HG02870 (cell line): ENCODE measurements at regions not wholly inside any gene's neighbourhood (a gene's known extent, or its start where the extent isn't known, plus 50 kb on each side); places are given as distances from the start of the nearest gene placed in this dataset.

Source experiments
- ATAC-seq: cut with Tn5 transposase; IDR thresholded peaks from one replicate; pipeline ENCODE4 v1.9.1; 2021; ENCODE audit warnings: mild to moderate bottlenecking, moderate library complexity; ENCODE audit not compliant: unreplicated experiment

DNA sequence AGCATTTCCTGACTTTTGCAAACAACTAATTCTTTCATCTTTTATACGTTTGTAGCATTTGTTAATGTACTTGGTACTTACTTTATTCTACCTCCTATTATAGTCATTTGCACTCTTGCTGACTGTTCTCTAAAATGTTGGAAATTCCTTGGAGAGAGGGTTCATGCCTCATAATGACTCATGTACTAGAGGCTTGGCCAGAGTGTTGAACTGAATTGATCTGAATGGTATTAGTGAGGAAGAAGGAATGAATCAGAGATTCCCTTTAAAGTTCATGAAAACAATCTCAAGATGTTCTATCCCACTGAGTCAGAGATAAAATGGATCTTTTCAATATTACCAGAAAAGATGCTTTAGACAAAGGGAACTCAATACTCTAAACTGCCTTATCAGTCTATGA, 383.4 kb downstream of the SEC16B start:
- ATAC-seq, result no peak

DNA sequence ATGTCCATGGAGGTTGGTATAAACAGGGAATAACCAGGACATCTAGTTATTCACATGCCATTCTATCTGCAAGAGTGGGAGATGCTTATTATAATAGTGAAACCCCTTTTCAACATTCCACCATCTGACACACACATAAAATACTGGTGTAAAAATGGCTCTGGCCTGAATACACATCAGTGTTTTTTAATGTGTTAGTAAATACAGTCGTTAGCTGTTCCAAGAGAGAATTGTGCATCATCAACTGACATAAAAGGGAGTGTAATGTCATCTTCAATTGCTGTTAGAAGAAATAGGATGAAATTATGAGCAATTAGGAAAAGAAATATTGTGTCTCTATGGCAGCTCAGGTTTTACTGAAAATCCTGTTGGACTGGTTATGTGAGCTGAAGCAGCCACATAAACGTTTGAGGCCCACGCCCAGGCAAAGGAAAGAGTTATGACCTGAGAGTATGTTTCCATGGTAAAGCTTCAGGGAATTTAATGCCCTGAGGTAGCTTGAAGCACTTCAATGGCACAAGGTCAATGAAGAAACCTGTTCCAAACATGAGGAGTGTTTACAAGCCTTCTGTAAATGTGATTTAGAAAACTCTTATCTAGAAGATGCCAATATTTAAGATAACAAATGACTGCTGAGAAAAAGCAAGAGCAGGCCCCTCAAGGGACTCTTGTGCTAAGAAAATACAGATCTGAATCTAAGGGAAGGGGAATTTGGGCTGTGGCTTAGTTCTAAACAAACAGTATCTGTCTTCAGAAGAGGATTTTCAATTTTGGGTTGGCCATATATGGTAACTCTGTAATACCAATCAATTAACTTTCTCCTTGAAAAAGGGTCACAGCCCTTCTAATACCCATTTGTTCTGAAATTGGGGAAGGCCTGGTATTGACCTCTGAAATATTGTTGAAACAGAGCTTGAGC, 384.3 kb downstream of the SEC16B start:
- no peak for ATAC-seq

DNA sequence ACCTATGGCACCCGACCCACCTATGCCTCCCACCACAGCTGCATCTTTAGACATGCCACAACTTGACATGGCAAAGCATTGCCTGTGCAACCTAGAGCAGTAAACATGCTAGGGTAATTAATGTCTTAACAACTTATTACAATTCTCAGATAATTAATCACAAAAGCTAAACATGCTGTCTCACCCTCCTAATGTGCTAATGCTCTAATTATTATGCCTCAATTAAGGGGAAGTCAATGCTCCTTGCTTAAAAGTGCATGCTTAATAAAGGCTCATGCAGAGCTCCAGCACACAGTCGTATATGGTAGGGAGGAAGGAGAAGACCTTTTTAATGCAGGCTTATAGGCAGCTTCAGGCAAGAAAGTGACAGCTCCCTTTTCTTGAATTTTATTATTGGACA, 396.0 kb downstream of the SEC16B start:
- ATAC-seq, result no peak

DNA sequence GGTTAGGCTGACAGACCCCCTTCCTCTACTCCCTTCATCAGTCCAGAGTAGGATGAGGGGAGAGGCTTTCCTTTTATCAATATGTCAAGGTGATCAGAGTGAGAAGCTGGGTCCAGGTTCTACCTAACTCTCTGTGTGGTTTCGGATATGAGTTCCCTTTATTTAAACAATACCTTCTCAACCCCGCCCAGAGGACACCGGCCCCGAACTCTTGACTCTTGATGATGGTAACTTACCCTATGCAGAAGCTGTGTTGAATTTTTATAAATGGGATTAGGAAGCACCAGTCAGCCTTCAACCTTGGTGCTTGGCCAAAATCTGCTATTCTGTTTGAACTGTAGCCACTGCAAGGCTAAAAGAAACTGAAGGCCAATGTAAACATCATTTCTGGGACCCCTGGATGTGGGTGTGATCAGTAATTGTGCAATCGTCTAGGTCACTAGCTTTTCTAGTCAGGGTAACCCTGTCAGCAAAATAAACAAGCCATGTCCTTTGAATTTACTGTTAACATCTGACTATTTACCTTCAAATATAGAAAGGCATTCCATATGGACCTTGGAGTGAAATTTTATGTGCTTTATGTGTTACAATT, 398.3 kb downstream of the SEC16B start:
- no peak for ATAC-seq

DNA sequence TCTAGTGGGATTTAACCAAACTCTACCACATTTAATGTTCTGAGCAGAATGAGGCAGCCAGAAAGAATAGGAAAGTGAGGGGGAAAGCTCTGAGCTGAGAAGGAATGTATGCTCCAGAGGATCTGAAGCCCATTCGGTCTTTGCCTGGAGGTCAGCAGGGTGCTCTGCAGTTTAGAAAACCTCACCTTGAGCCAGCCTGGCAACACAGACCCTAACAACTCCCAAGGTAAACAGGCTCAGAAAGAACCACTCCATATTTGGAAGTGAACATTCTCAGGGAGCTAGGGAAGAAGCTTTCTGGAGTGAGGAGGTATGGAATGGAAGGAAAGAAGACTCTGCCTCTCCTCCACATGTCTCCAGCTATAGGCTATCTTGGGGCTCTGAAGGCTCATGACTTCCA, 398.8 kb downstream of the SEC16B start:
- no peak for ATAC-seq

DNA sequence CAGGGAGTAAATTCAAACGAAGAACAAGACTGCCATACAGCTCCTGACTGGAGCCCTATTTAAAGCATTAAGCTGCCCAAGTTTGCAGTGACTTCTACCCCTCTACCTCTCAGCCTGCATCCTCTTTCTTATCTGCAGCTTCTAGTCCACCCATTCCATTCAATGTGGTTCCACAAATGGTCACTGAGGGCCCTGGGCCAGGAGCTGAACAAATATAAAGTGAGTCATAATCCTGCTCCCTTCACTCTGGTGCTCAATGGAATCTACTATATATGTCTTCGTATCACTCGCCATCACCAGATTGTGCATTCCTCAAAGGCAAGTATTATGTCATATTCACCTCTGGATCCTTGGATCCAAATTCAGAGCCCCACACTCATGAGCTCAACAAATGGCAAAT, 398.7 kb downstream of the BRINP2 start:
- ATAC-seq, result no peak

DNA sequence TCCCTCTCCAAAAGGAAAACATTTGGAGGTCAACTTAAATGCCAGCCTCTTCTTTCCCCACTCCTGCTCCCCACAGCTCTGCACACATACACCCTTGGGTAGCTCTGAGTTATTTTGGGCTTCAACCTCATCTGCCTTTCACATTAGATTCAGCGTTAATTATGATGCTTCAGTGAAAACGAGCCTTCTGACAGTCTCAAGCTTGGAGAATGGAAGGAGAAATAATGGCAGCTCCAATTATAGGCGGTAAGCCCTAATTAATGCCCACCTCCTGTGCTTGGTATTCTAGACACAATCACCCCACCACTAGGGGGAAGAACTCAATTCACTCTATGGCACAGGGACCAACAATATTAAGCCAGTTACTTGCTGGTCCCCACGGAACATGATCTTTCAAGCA, 397.9 kb downstream of the BRINP2 start:
- no peak for ATAC-seq

DNA sequence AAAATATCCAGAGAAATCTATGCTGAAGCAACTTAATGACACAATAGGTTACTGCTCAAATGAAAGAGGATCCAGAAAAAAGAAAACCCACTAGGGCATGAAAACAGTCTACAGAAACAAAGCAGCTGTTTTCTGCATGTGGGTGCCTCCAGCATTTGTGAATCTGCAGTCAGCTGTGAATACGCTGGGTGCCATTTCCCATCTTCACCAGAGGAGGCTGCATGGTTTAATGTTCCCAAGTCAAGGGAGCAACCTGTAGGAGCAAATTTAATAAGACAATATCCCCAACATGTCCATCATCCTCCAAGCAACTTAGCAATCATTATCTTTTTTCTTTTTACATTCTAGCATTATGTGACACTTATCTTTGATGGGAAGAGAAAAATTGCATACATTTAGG, 396.6 kb downstream of the BRINP2 start:
- no peak for ATAC-seq

DNA sequence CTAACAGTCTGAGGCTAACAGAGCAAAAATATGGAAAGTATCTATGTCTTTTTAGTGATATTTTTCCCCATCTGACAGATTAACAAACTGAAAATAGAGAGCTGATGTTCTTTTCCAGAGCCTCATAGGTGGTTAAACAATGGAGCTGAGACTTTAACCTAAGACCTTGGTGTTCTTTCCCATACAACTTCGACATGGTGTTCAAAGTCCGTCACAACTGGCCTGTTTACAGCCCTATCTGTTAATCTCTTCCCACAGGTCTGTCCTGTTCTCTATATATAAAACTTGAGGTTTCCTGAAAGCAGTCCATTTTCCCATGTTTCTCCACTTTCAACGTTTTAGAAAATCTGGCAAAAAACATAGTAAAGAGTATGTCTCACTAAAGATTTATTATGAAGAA, 395.7 kb downstream of the BRINP2 start:
- ATAC-seq, result no peak

DNA sequence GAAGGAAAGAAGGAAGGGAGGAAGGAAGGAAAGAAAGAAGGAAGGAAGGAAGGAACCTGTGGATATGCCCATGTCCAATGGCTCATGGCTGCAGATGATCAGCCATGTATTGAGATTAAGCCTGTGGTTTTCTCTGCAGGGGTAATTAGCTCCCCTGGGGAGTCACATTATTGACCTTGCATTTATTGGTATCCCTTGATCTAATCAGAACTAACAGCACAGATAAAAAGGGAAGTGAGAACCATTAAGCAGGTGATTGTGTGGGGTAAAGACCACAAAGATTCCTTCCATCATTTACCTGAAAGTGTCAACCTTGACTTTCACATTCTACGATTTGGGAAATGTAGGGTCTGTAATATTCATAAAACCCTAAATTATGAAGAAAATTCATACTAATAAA, 390.7 kb downstream of the BRINP2 start:
- peak; percentile 59 for ATAC-seq

DNA sequence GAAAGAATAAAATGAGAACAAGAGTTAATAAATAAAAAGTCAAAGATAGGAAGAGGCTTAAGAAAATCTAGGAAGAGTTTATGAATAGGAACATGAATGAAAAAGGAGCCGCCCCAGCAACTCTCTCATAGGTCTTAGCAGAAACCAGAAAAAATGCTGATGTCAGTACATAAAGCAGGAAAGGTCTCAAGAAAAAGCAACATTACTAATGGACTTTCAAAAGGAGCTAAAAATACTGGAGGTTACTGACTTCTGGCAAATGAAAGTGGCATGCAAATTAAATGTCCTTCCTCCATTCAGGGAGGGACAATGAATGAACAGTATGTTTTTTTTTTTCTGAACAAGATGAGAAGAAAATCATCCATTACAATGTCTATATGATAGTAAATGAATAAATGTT, 387.6 kb downstream of the BRINP2 start:
- ATAC-seq, result no peak

DNA sequence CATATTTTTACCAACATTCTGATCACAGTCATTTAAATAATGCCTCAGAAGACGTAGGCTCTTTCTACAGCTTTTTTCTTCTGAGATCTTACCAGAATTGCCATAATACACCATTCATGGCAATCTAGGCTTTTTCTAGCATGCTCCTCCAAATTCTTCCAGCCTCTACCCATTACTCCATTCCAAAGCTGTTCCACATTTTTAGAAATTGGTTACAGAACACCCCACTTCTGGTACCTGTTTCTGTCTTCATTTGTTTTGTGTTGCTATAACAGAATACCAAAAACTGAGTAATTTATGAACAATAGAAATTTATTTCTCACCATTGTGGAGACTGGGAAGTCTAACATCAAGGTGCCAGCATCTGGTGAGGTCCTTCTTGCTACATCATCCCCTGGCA, 385.4 kb downstream of the BRINP2 start:
- ATAC-seq, result no peak

DNA sequence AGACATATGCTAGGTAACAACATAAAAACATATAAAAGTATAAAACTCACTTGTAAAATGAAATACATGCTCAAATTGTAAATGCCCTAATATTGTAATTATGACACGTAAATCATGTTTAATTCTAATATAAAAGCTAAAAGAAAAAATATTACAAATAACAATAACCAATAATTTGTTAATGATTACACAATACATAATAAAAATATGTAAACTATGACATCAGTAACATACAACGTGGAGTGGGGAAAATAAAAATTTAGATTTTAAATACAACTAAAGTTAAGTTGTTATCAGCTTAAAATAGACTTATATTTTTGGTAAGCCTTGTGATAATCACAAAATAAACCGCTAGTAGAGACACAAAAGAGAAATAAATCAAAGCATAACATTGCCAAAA, 376.4 kb downstream of the BRINP2 start:
- no peak for ATAC-seq

DNA sequence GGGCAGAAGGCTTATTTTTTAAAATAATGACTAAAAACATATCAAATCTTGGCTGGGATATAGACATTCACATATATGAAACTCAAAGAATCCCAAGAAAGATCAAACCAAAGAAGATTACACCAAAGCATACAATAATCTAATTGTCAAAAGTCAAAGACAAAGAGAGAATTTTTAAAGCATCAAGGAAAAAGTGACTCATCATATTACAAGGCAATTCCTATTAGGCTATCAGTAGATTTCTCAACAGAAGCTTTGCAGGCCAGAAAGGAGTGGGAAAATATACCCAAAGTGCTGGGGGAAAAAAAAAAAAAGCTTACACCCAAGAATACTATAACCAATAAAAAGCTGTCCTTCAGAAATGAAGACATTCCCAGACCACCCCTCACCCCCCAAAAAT, 375.6 kb downstream of the BRINP2 start:
- ATAC-seq, result no peak

DNA sequence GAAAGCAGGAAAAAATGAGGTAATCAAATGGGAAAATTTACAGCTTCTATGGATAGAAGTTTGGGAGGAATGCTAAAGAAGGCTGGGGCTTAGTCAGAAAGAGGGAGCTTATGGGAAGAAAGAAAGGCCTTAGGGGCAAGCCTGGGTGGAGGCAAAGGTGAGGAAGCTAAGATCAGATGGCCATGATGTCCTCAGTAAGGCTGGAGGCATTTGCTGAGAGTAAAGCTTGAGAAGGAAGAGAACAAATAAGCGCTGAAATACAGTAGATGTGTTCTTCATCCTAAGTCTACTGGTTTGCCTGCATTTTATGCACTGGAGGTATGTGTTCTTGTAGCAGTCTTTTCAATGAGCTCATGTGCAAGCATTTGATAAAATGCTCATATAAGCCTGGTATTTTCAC, 355.4 kb downstream of the BRINP2 start:
- no peak for ATAC-seq

DNA sequence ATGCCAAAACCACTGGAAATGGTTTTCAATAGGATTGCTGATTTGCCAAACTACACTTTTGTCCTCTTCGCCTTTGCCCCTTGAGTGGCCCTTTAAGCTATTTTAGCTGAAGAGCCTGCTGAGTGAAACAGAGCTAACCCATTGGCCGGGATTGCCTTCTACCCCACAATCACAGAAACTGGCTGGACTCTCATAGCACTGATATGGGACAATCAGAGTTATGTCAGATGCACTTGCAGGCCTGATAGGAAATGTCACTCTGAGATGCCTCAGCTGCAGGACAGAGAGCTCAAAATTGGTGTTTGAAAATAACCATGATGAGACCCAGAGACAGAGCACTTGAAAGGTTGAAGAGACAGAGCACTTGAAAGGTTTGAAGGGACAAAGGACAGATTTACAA, 354.4 kb downstream of the BRINP2 start:
- no peak for ATAC-seq

DNA sequence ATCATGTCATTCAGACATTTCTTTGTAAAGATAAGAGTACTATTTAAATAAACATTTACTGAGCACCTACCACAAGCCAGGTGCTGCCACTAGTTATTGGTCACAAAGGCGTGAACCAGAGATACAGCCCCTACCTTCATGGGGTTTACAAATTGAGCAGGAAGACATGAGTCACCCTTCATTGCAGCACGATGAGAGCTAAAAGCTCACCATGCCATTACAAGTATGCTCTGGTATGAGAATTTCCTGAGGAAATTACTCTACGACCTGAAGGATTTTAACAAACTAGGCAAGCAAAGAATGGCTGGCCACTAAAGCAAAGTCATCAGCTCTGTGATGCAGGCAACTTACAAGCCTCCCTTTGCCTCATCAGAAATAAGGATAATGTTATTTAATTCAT, 346.8 kb downstream of the BRINP2 start:
- no peak for ATAC-seq

DNA sequence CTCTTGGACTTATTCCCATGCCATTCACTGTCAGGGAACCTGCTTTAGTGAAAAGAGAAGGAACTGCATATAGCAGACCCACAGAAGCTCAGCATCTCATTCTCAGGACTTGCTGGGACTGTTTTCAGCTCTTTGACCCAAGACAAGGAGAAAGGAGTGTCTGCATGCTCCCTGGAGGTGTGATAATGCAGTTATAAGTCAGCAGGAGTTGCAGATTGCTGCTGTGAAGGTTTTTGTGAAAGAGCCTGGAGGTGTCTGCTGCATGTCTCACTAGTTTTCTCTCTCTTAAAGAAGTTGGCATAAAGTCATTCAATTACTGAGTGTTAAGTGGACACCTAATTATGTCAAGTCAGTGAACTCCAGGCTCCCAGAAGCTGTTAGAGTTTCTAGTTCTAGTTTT, 343.4 kb downstream of the BRINP2 start:
- no peak for ATAC-seq

DNA sequence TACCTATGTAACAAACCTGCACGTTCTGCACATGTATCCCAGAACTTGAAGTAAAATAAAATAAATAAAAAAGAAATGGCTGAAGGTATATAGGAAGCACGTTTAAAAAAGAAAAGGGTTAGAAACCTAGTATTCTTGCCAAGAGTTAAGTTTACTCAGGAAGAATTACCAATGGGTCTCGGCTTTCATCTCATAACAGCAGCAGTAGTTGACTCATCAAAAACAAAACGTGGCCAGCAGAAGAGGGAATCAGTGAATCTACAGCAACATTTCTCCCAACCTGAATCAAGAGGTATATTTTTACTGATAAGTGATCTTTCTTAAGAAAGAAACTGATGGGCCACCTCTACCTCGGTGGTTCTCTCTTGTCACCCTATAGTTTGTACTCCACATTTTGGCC, 340.3 kb downstream of the BRINP2 start:
- ATAC-seq, result no peak

DNA sequence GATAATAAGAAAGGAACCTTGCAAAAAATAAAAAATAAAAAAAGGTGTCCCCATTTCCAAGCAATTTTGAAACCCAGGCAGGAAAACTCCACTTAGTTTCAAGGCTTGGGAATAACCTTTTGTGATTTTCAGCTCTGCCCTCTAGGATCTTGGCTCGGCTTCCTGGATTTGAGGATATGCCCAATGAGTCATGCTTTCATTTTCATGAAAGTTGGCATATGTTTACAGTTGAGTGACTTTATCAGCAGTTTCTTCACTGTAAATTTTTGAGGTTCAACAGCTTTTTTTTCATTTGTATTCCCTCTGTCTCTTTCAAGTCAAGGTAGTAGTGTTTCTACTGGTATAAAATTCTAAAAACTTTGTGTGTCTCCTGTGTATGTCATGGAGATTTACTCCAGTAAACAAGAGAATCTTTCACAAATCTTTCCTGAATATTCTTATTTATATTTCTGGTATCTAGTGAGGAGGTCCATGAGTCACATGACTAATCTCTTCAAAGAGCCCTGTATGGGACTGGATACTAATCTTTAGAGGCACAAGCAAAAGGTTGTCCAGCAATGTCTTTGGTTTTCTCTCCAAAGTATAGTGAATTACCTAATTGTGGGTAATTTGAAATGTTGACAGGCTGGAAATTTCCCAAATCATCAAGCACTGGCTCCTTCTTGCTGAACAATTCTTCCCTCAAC, 335.3 kb downstream of the BRINP2 start:
- no peak for ATAC-seq

DNA sequence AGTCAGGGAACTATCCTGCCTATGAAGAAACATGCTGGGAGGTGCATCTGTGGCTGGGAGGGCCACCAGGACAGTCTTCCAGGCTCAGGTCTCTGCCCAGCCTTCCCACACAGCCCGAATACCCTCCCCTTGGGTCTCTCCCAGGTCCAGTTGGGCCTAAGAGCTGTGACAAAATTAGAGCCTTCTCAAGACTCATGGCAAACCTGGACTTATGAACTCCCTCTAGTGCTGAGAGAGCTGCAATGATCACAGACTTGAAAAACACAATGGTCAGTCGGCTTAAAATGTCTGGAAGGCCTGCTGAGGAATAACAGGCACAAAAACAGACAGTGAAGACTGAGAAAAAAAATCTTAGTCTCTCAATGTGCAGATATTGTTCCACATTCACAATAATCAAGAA, 325.1 kb downstream of the BRINP2 start:
- no peak for ATAC-seq

DNA sequence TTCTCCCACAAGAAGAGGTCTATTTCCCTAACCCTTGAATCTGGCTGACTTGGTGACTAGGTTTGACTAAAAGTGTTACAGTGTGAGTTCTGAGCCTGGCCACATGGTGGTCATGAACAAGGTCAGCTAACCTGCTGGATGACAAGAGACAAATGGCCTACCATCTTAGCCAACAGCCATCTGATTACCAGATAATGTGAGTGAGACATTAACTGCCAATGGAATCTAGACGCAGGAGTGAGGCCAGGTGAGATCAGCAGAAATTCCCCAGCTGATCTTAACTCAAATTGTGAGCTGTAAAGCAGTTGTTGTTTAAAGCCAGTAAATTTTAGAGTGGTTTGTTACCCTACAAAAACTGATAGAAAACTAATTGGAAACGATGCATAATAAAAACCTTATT, 320.0 kb downstream of the BRINP2 start:
- ATAC-seq, result no peak
